ENCODE measurements at regions not wholly inside any gene's neighbourhood (a gene's known extent, or its start where the extent isn't known, plus 50 kb on each side); places are given as distances from the start of the nearest gene placed in this dataset.

- TF ChIP-seq CTCF (conservative IDR thresholded peaks at IDR 0.05) (no peak), EZH2 (IDR thresholded peaks at IDR 0.05; ENCODE audit: low read depth) (no peak)
Observed at GRCh38 chr9:75811692-75812091, 78.8 kb upstream of the PCSK5 start.
